CD4-positive, alpha-beta memory T cell (primary cell): ENCODE measurements at regions not wholly inside any gene's neighbourhood (a gene's known extent, or its start where the extent isn't known, plus 50 kb on each side); places are given as distances from the start of the nearest gene placed in this dataset.

Experiments used
- CTCF ChIA-PET: fragments of 350-600 bp; sonication (Branson Sonifier 250); formaldehyde crosslinking; loops from one replicate; lab custom pipeline; 2021; ENCODE audit warnings: inconsistent platforms; ENCODE audit not compliant: partially characterized antibody; lab: Charles Lee
- POLR2A ChIA-PET: fragments of 350-600 bp; sonication (Branson Sonifier 250); formaldehyde crosslinking; loops from one replicate; lab custom pipeline; 2021; ENCODE audit not compliant: partially characterized antibody; lab: Charles Lee
- DNase-seq, 5 donors: peaks; one replicate each; pipeline versions ENCODE4 v3.0.0 to v3.0.0-alpha.2; 2020 to 2022; ENCODE audit warnings: mixed read lengths in 1 of 5
- H3K27ac ChIP-seq: one replicate; pipeline ENCODE4 v1.7.0; 2013; ENCODE audit warnings: low read depth, low read length
- H3K27me3 ChIP-seq: 2 replicates; pipeline ENCODE4 v1.7.0; 2013; ENCODE audit warnings: mild to moderate bottlenecking, low read length, moderate library complexity; ENCODE audit not compliant: insufficient read depth
- H3K36me3 ChIP-seq: 2 replicates; pipeline ENCODE4 v1.7.0; 2013; ENCODE audit warnings: mild to moderate bottlenecking, low read length, moderate library complexity; ENCODE audit not compliant: insufficient read depth
- H3K4me1 ChIP-seq: 2 replicates; pipeline ENCODE4 v1.7.0; 2013; ENCODE audit warnings: mild to moderate bottlenecking, low read length, moderate library complexity; ENCODE audit not compliant: insufficient read depth
- H3K4me3 ChIP-seq, 2 donors: one replicate each; pipeline ENCODE4 v1.7.0; 2013; ENCODE audit warnings: low read length in 2 of 2, mild to moderate bottlenecking in 1 of 2
- H3K9me3 ChIP-seq, 2 donors: one replicate each; pipeline ENCODE4 v1.7.0; 2013; ENCODE audit warnings: low read length in 2 of 2, control low read depth in 1 of 2; ENCODE audit not compliant: control insufficient read depth in 1 of 2
- H3K27ac Mint-ChIP-seq, 7 donors: one replicate each; pipeline ENCODE4 v1.8.0; 2020 to 2021; ENCODE audit warnings: mixed read lengths in 7 of 7, mild to moderate bottlenecking in 6 of 7, inconsistent platforms in 3 of 7, moderate library complexity in 3 of 7
- H3K27me3 Mint-ChIP-seq, 2 donors: one replicate each; pipeline ENCODE4 v1.8.0; 2020 to 2021; ENCODE audit warnings: mixed read lengths in 2 of 2
- H3K36me3 Mint-ChIP-seq, 2 donors: one replicate each; pipeline ENCODE4 v1.8.0; 2020 to 2021; ENCODE audit warnings: mixed read lengths in 2 of 2, inconsistent platforms in 1 of 2, mild to moderate bottlenecking in 1 of 2
- H3K4me1 Mint-ChIP-seq, 4 donors: one replicate each; pipeline ENCODE4 v1.8.0; 2020 to 2021; ENCODE audit warnings: mixed read lengths in 4 of 4, mild to moderate bottlenecking in 1 of 4
- H3K4me3 Mint-ChIP-seq, 8 donors: one replicate each; pipeline ENCODE4 v1.8.0; 2020 to 2021; ENCODE audit warnings: mixed read lengths in 8 of 8, mild to moderate bottlenecking in 7 of 8, moderate library complexity in 6 of 8, inconsistent platforms in 3 of 8
- H3K9me3 Mint-ChIP-seq, 8 donors: one replicate each; pipeline ENCODE4 v1.8.0; 2020 to 2021; ENCODE audit warnings: mixed read lengths in 8 of 8, mild to moderate bottlenecking in 5 of 8, inconsistent platforms in 3 of 8, moderate library complexity in 1 of 8
- intact Hi-C: fragments of 100-400 bp; cut with micrococcal nuclease; formaldehyde crosslinking; loops from one replicate; pipeline ENCODE4 v1.15.1; 2023

- Mint-ChIP-seq H3K36me3 (no peaks in the 10 kb centered on the region), H3K9me3 (no peaks in the 10 kb centered on the region), H3K27ac (no peak overlapping the region), H3K27me3 (peaks cover 1 to 3% of the 10 kb centered on the region in 2 donors), H3K4me3 (no peak overlapping the region), H3K4me1 (no peaks in the 10 kb centered on the region)
- no peak overlapping the region for H3K27ac ChIP-seq
- intact Hi-C loops, result no loop called here
- no peak for DNase-seq
- ChIA-PET POLR2A (no interaction called here), CTCF (no interaction called here)
- no peak overlapping the region for H3K4me3 ChIP-seq
- no peaks in the 10 kb centered on the region for H3K9me3 ChIP-seq
- no peaks in the 10 kb centered on the region for H3K4me1 ChIP-seq
- H3K36me3 ChIP-seq, result no peaks in the 10 kb centered on the region
- no peaks in the 10 kb centered on the region for H3K27me3 ChIP-seq
These were observed 50.8 kb upstream of the KCNJ6 start for GRCh38 chr21:37967036-37967435.

GRCh38 chr21:37968744-37969143 lies 52.5 kb upstream of the KCNJ6 start:
- H3K27me3 Mint-ChIP-seq, result peaks cover 3 to 5% of the 10 kb centered on the region in 2 donors

GRCh38 chr21:37970548-37970947 lies 54.3 kb upstream of the KCNJ6 start:
- Histone ChIP-seq H3K27me3 (no peaks in the 10 kb centered on the region), H3K4me3 (no peak overlapping the region), H3K4me1 (no peaks in the 10 kb centered on the region), H3K36me3 (no peaks in the 10 kb centered on the region), H3K9me3 (no peaks in the 10 kb centered on the region), H3K27ac (no peak overlapping the region)
- ChIA-PET CTCF (no interaction called here), POLR2A (no interaction called here)
- H3K9me3 Mint-ChIP-seq, result no peaks in the 10 kb centered on the region
- H3K4me3 Mint-ChIP-seq, result no peak overlapping the region
- no peaks in the 10 kb centered on the region for H3K4me1 Mint-ChIP-seq
- no peak for DNase-seq
- no peak overlapping the region for H3K27ac Mint-ChIP-seq
- peaks cover 3 to 5% of the 10 kb centered on the region in 2 donors for H3K27me3 Mint-ChIP-seq
- H3K36me3 Mint-ChIP-seq, result no peaks in the 10 kb centered on the region
- intact Hi-C loops, result no loop called here

More at GRCh38 chr21:37968744-37969143, 52.5 kb upstream of the KCNJ6 start:
- no peaks in the 10 kb centered on the region for H3K9me3 ChIP-seq
- CTCF ChIA-PET, result no interaction called here
- H3K27me3 ChIP-seq, result no peaks in the 10 kb centered on the region
- POLR2A ChIA-PET, result no interaction called here
- H3K4me3 Mint-ChIP-seq, result no peak overlapping the region
- no peak overlapping the region for H3K27ac Mint-ChIP-seq
- H3K4me3 ChIP-seq, result no peak overlapping the region
- no peaks in the 10 kb centered on the region for H3K36me3 ChIP-seq
- no peaks in the 10 kb centered on the region for H3K36me3 Mint-ChIP-seq
- intact Hi-C loops, result no loop called here
- H3K4me1 Mint-ChIP-seq, result no peaks in the 10 kb centered on the region
- DNase-seq, result no peak
- H3K9me3 Mint-ChIP-seq, result no peaks in the 10 kb centered on the region
- H3K4me1 ChIP-seq, result no peaks in the 10 kb centered on the region
- H3K27ac ChIP-seq, result no peak overlapping the region

DNA sequence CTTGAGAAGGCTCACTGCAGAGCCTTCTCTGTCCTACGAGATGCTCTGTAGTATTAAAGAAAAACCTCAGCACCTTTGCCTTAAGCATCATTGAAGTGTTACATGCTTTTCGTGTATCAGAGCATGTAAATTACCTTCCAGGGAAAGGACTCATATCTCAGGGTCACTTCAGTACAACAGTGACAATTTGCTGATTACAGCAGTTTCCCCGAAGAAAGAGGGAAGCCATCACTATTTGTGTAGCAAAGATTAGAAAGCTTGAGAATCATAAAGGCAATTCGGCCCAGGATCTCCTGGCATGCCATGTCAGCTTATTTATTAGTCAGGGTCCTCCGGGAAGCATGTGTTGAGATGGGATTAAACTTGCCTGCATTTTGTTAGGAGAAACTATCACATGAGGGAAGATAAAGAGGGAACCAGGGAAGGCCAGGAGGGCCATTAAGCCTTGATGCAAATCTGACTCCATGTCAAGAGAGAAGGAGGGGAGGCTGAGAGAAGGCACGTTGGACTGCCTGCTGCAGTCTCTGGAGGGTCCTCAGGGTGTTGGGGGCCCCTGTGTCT lies 55.2 kb upstream of the KCNJ6 start:
- Histone ChIP-seq H3K4me1 (no peaks in the 10 kb centered on the region), H3K36me3 (no peaks in the 10 kb centered on the region), H3K27ac (no peak overlapping the region), H3K27me3 (no peaks in the 10 kb centered on the region), H3K4me3 (no peak overlapping the region), H3K9me3 (no peaks in the 10 kb centered on the region)
- H3K27me3 Mint-ChIP-seq, result peaks cover 3 to 5% of the 10 kb centered on the region in 2 donors
- POLR2A ChIA-PET, result no interaction called here
- H3K9me3 Mint-ChIP-seq, result no peaks in the 10 kb centered on the region
- no peak overlapping the region for H3K27ac Mint-ChIP-seq
- H3K4me1 Mint-ChIP-seq, result no peaks in the 10 kb centered on the region
- intact Hi-C loops, result no loop called here
- CTCF ChIA-PET, result no interaction called here
- H3K4me3 Mint-ChIP-seq, result no peak overlapping the region
- no peak for DNase-seq
- no peaks in the 10 kb centered on the region for H3K36me3 Mint-ChIP-seq

- Histone ChIP-seq H3K9me3 (no peaks in the 10 kb centered on the region), H3K4me1 (no peaks in the 10 kb centered on the region), H3K27me3 (no peaks in the 10 kb centered on the region), H3K4me3 (no peak overlapping the region), H3K36me3 (no peaks in the 10 kb centered on the region), H3K27ac (no peak overlapping the region)
- Mint-ChIP-seq H3K4me1 (no peaks in the 10 kb centered on the region), H3K27me3 (peaks cover 3 to 5% of the 10 kb centered on the region in 2 donors), H3K4me3 (no peak overlapping the region), H3K9me3 (no peaks in the 10 kb centered on the region), H3K36me3 (no peaks in the 10 kb centered on the region), H3K27ac (no peak overlapping the region)
- POLR2A ChIA-PET, result no interaction called here
- CTCF ChIA-PET, result no interaction called here
- DNase-seq, result no peak
- intact Hi-C loops, result no loop called here
These were observed 57.8 kb upstream of the KCNJ6 start for GRCh38 chr21:37974081-37974480.

DNA sequence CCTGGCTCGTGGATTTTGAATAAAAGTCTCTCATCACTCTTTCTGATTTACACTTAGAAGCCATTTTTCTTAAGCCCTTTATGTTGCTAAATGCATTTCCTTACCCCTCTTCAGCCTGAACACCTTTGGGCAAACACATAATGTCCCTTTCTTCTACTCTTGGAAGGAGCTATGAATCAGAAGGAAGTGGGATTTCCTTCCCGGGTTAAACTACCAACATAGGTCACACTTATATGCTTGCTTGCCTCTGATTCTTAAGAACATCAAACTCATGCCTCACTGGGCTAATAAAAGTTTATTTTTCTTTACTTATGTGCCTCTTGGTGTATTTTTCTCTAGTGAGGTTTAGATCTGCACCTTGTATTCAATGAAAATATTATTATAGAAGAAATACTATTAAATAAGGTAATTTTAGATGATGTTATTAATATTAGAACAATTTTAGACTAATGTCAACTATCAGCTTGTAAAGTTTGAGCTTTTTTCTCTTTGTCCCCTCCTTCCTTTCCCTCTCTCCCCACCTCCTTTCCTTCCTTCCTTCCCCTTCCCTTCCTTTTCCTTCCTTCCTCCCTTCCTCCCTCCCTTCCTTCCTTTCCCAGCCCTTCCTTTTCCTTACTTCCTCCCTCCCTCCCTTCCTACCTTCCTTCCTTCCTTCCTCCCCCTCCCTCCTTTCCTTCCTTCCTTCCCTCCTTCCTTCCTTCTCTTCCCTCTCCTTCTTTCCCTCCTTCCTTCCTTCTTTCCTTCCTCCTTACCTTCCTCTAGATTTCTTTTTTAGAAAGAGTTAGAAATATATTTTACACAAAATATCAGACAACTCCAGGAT lies 66.5 kb upstream of the KCNJ6 start:
- Mint-ChIP-seq H3K4me3 (no peak overlapping the region), H3K4me1 (no peaks in the 10 kb centered on the region), H3K36me3 (no peaks in the 10 kb centered on the region), H3K9me3 (peaks cover 0 to 2% (median 0%) of the 10 kb centered on the region in 8 donors), H3K27ac (no peak overlapping the region), H3K27me3 (peaks cover 1 to 6% of the 10 kb centered on the region in 2 donors)
- Histone ChIP-seq H3K27me3 (no peaks in the 10 kb centered on the region), H3K4me1 (no peaks in the 10 kb centered on the region), H3K36me3 (no peaks in the 10 kb centered on the region), H3K27ac (no peak overlapping the region), H3K9me3 (no peaks in the 10 kb centered on the region), H3K4me3 (no peak overlapping the region)
- CTCF ChIA-PET, result no interaction called here
- intact Hi-C loops, result no loop called here
- DNase-seq, result no peak
- POLR2A ChIA-PET, result no interaction called here

GRCh38 chr21:37983336-37984095 lies 67.3 kb upstream of the KCNJ6 start:
- H3K9me3 ChIP-seq, result no peaks in the 10 kb centered on the region
- H3K4me3 Mint-ChIP-seq, result no peak overlapping the region
- no peaks in the 10 kb centered on the region for H3K27me3 ChIP-seq
- no peaks in the 10 kb centered on the region for H3K4me1 Mint-ChIP-seq
- CTCF ChIA-PET, result no interaction called here
- DNase-seq, result no peak
- POLR2A ChIA-PET, result no interaction called here
- H3K27ac ChIP-seq, result no peak overlapping the region
- peaks cover 0 to 2% (median 0%) of the 10 kb centered on the region in 8 donors for H3K9me3 Mint-ChIP-seq
- no peak overlapping the region for H3K4me3 ChIP-seq
- H3K36me3 Mint-ChIP-seq, result no peaks in the 10 kb centered on the region
- no peaks in the 10 kb centered on the region for H3K4me1 ChIP-seq
- intact Hi-C loops, result no loop called here
- H3K27me3 Mint-ChIP-seq, result peaks cover 1 to 6% of the 10 kb centered on the region in 2 donors
- H3K36me3 ChIP-seq, result no peaks in the 10 kb centered on the region
- no peak overlapping the region for H3K27ac Mint-ChIP-seq
